Pulmonary artery endothelial cell (primary cell): ENCODE measurements at regions not wholly inside any gene's neighbourhood (a gene's known extent, or its start where the extent isn't known, plus 50 kb on each side); places are given as distances from the start of the nearest gene placed in this dataset.
"Not testable (repeated sequence)": the region's sequence is repeated elsewhere in the genome, so short reads cannot be mapped to it uniquely, and the experiment has no call there.

Source experiments
- DNase-seq: peaks from one replicate; pipeline ENCODE4 v3.0.0-alpha.2; 2011; ENCODE audit warnings: low read depth, low spot score

DNA sequence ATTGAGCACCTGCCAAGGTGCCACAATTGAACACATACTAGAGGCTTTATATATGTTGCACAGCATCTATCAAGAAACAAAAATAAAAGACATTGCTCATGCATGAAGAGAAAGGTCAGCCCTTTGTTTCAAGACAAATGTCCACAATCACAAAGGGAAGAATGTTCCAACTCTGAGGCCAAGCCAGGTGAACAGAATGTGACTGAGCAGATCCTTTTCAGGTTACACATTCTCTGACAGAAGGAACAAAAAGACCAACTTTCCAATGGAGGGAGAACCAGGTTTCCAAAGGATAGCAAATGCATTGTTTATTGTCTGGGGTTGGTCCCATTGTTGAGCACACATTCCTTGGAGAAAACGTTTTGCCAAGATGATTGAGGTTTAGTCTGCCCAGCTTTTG lies 50.2 kb upstream of the FAM174B start:
- no peak for DNase-seq

DNA sequence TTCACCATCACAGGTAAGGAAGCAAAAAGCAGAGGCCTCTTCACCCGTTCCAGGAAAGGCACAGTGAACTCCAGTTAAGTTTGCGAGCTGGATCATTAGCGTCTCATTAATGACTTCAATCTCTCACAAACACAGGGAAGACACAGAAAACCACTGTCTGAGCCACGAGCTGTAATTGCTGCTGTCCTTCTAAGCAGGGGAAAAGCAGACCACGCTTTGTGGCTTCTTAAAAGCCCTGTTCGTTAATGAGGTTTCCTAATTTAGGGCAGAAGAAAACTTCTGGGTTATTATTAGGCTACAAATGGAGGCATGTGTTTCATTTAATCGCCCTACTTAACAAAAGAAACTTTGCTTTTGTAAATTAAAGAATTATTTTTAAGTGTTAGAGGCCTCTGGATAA lies 50.6 kb upstream of the FAM174B start:
- no peak for DNase-seq

DNA sequence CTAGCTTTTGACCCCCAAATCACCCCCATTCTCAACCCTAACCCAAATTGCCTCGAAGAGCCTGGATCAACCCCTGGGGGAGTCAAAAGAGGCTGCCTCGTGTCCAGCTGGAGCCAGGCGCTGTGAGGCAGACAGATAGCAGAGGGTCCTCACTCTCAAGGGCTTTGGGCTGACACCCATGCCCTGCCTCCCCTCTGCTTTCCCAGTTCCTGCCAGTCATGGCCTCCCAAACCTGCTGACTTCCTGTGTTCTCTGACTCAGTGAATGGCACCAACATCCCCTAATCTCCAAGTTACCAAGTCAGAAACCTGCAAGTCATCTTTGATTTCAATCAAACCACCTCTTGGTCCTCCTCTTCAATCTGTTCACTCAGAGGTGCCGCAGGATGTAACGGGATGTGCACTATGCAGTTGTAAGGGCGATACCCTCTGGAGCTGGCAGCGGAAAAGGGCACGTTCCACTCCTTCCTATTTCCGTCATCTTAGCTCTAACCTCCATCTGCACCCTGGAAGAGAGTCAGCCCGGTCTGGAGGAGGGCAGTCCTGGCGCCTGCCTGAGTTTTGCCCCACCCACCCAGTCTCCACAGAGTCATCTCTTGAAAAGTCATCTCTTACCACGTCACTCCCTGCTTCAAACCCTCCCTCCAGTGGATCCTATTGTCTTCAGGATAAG lies 52.4 kb upstream of the FAM174B start:
- DNase-seq = no peak

DNA sequence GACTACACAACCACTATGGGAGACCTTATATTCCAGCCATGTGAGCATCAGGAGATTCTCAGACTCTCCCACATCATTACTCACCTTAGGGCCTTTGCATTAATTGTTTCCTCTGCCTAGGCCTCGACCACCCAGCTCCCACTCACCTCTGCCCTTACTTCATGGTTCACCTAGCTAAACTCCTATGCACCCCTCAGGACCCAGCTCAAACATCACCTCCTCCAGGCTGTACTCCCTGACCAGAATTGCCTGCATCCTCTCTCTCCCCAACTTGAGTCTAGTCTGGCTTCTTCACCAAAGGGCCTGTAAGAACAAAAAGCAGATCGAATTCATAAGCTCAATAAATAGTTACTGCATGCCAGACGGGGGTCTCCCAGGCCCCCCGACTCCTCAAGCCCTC lies 53.1 kb upstream of the FAM174B start:
- DNase-seq = no peak

DNA sequence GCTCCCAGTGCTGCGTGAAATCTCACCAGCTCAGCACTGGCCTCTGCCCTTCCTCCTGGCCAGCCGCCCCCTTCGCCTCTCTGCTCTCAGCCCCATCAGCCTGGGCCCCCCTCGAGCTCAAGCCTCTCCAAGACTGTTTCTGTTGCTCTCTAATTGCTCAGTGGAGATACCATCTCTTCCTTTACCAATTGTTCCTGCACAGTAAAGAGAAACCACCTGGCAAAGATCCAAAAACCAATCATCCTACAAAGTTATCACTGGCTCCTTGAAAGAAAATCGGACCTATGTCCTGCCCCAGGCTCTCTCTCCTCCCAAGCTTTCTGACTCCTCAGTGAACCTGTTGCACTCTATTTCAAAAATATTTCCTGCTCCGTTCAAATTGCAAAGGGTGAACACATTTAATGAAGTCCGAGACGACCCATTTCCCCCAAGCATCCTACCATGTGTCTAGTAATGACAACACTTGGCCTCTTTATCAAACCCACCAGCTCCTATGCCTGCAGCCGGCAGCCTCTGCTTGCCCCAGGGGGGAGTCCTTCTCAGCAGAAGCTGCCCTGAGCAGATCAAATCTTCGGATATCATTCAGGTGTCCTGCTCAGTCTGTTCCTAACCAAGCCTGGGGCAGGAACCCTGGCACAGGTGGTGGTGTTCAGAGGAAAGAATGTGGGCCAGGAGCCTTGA lies 53.7 kb upstream of the FAM174B start:
- no peak for DNase-seq

DNA sequence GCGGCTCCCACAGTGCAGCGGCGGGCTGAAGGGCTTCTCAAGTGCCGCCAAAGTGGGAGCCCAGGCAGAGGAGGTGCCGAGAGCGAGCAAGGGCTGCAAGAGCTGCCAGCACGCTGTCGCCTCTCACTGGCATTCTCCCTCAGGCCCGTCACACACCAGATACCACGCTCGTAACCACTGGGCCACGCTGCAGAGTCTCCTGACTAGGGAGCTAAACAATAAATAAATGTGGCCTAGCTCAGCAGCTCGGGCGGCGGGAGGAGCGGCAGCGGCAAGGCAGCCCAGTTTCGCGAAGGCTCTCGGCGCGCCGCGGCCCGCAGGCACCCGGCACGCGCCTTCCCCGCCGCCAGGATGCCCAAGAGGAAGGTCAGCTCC lies 55.9 kb upstream of the FAM174B start:
- no peak for DNase-seq

DNA sequence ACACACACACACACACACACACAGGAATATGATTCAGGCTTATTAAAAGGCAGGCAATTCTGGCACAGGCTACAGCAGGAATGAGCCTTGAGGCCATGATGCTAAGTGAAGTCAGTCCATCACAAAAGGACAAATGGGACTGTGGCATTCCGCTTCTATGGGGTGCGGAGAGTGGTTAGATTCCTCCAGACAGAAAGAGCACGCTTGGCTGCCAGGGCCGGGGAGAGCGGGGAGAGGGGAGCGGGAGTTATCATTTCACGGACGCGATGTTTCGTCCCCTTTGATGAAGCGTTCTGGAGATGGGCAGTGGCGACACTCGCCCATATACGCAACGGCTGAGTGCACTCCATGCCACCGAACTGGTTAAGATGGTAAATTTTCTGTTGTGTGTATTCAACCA lies 58.5 kb upstream of the FAM174B start:
- DNase-seq = no peak

DNA sequence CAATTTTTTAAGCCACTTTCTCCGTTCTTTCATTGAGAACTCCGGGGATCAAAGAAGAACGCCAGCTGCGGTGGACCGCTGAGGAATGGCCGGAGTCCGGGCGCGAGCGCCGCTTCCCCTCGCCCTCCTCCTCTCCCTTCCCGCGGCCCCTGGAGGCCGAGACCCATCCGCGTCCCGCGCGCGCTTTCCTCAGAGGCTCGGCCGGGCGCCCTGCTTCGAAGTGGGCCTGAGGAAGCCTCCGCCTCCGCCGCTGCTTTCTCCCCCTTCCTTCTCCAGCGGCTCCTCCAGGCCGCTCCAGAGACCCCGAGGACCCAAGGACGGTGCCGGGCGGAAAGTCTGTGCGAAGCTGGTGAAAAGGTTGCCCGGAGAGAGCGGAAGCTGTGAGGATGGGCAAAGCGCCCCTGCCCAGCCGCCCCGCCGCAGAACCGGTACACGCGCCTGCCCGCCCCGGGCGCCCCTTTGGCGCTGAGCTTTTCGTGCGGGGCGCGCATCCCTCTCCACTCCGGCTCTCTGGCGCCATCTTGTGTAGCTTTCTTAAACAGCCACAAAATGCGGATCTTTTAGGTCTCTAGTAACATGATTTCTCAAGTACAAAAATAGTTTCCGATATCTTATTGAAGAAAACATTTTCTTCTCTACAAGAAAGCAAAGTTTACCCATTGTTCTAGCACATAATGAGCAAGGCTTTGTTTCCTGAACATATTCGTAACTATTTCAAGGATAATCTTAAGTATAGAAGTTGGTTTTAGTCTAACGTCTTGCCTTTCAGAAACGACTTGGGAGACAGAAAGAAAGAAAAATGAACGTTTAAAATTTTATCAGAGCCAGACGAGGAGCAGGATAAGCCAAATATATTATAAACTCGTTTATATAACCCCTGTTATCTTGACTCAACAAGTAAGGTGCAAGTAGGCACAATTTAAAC lies 59.2 kb upstream of the FAM174B start:
- DNase-seq = peak; percentile 8

DNA sequence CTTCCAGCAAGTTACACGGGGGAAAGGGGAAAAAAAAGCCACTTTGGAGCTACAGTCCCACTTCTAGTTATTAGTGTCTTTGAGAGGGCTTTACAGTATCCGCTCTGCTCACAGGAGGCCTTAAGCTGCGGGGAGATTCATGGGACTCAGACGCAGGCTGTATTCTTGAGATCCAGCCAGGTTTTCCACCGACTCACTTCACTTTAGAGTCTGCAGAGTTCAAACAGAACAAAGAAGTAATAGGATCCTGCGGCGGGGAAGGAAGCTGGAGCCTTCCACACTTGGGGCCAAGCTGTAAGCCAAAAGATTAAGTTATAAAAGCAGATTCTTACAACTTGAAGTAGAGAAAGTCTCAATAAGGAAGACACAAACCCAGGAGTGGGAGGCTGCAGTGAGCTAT lies 60.2 kb upstream of the FAM174B start:
- no peak for DNase-seq

DNA sequence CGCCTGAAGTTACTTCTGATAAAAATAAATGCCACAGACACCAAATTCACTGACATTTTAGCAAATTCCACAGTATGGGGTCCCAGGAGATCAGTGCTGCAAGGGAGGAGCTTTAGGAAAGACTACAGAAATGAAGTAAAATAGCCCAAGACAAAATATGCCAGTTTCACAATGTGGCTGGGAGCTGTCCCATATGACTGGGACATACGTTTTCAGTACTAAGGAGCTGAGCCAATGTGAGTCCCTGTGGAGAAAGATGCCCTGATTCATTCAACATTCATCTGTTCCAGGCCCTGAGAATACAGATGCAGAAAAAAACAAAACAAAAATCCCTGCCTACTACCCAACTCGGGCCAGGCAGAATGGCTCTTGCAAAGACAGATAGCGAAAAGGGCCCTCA lies 63.4 kb upstream of the FAM174B start:
- DNase-seq = no peak

DNA sequence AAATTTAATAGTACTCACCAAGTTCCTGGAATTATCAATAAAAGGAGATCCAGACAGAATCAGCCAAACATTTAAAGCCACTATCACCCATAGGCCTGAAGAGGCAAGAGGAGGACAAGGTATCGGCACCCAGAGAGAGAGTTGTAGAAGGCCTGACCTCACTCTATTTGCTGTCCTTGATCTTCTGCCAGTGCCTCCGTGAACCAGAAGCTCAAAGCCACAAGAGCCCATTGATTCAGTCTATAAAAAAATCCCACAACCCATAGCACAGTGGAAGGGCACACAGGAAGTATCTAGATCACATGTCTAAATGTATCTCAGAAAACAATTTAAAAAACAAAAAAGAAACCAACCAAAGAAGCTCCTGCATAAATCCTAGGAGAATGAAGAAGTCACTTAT lies 68.6 kb upstream of the FAM174B start:
- DNase-seq = no peak

DNA sequence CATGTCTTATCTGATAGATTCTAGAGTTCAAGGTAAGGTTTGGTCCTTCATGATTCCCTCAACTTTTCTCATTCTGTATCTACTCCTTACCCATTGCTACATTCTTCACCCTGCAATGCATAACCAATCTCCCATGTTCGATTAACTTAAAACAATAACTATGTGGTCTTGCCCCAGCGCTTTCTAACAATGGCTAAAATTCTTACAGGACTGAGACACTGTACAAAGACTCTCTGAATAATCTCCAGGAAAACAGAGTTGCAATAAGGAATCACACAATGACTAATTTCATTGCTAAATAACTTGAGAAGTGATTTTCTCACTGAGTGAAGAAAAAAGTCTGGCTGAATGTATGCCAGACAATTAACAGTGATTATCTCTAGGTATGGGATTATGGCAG lies 69.6 kb upstream of the FAM174B start:
- DNase-seq = no peak

DNA sequence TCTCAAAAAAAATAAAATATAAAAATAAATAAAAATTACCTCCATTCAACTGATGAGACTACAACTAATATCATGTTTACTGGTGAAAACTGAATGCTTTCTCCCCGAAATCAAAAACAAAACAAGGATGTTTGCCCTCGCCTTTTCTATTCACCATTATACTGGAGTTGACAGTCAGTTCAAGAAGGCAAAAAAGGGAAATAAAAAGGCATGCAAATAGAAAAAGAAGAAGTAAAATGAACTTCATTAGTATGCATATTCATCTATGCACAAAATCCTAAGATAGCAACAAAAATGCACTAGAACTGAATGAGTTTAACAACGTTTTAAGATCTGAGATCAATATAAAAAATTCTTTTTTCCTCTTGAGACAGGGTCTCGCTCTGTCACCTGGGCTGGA lies 72.7 kb upstream of the FAM174B start:
- DNase-seq = no peak

DNA sequence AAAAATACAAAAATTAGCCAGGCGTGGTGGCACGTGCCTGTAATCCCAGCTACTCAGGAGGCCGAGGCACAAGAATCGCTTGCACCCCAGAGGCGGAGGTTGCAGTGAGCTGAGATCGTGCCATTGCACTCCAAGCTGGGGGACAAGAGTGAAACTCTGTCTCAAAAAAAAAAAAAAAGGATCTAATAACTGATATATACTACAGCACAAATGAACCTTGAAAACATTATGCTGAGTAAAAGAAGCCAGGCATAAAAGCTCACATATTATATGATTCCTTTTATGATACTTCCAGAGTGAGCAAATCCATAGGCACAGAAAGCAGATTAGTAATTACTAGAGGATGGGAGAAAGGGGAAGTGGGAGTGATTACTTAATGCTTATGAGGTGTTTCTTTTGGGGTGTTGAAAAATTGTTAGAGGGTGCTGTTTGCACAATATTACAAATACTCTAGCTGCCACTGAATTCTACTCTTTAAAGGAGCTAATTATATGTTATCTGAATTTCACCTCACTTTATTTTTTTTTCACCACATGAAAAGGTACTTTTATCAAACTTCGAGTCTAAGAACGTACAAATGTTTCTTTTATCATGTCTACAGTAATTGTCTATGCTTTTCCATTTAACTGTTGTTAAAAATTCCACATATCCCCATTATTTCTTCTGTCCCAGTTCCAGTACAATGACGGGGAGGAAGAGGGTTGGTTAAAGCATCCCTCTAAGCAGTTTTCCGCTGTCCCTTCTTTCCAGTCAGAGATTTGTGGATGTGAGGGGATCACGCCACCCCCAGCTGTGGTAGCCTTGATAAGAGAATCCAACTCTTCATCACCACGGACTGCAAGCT lies 77.7 kb upstream of the FAM174B start:
- no peak for DNase-seq

DNA sequence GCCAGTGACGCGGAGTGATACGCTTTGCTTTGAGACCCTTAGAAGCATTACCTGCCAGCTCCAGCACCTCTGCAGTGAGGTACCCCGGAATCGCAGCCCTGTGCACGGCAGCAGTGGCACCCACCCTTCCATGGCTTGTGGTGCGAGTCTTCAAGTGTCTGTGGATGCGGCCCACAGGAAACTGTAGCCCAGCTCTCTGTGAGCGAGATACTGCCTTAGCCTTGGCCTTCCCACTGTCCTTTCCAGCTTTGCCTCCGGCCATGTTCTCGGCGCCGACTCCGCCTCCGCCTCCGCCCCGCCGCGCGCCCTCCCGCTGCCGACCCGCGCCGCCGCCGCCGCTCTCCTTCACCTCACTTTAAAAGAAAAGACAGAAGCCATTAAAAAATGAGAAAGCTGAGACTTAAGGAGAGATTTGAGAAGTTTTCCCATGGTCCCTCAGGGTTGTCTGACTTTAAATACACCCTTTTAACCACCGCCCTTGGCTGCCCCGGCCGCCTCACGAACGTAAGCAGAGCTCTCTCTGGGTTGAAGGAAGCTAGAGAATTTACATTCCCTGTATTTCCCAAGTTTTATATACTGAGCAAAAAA lies 78.5 kb upstream of the FAM174B start:
- DNase-seq = no peak

DNA sequence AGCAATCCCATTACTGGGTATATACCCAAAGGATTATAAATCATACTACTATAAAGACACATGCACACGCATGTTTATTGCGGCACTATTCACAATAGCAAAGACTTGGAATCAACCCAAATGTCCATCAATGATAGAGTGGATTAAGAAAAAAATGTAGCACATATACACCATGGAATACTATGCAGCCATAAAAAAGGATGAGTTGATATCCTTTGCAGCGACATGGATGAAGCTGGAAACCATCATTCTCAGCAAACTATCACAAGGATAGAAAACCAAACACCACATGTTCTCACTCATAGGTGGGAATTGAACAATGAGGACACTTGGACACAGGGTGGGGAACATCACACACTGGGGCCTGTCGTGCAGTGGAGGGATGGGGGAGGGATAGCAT lies 83.7 kb upstream of the FAM174B start:
- DNase-seq = not testable (repeated sequence)

DNA sequence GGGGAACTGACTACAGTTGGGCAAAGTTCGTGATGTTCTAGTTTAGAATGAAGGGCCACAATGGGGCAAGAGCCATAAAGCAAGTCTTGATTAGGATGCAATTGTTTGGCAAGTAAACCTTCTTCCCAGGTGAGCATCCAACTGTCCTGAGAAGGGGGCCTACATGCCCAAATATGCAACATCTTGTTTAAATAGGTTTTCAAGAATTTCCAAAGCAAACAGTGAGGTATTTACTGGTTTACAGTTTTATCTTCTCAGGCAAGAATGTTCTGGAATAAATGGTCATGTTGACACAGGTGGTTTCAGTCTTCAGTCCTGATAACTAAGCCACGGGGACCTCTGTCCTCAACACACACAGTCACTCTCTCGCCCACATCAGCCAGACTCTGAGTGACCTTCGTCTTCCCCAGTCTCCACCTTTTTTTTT lies 90.3 kb upstream of the FAM174B start:
- DNase-seq = no peak

DNA sequence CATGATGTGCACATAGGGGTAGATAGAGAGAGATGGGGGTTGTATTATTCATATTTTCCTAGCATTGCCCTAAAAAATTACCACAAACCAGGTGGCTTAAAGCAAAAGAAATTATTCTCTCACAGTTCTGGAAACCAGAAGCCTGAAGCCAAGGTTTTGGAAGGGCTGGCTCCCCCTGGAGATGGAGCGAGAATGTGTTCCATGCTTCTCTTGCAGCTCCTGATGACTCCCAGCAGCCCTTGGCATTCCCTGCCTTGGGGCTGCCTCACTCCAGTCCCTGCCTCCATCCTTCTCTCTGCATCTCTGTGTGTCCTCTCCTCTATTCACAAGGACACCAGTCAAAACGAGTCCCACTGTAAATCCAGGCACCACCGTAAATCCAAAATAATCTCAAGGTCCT lies 91.5 kb upstream of the FAM174B start:
- no peak for DNase-seq

DNA sequence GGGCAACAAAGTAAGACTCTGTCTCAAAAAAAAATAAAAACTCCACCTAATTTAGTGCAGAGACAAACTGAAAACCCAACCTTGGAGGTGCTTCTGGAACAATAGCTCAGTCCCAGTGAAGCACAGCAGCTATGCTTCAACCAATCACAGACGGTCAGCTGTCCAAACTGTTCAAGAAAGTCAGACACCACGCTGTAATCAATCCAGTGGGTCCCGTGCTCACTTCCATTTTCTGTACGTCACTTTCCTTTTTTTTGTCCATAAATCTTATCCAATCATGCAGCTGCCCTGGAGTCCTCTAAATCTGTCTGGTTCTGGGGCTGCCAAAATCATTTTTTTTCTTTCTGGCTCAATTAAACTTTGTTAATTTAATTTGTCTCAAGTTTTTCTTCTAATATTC lies 93.6 kb upstream of the FAM174B start:
- no peak for DNase-seq

DNA sequence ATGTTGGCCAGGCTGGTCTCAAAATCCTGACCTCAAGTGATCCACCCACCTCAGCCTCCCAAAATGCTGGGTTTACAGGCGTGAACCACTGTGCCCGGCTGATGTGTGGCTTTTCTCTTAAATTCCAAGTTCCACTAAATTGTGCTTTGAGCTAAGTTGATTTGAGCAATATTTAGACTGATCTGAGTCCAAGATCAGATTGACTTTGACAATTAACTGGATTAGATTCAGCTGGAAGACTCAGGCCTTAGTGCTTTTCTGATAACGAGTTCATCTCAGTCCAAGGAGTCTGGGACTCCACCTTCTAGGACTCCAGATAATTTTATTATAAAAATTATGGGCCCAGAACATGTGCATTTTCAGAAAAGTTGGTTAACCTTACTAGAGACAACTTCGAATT lies 94.4 kb upstream of the FAM174B start:
- no peak for DNase-seq

DNA sequence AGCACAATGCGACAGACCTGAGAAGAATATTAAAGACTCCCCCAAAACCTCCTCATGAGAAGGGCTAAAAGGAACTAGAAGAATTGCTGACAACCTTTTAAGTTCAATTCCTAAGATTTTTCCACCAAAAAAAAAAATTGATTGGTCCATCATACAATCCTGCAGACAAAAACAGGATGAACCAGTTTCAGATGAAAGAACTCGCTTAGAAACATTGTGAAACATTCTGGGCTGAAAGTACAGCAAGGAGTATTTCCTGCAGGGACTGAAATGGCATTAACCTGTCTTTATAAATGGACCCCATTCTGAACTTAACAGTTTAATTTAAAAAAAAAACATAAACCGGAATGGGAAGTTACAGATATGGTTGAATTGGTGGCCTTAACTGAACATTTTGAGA lies 96.0 kb upstream of the FAM174B start:
- no peak for DNase-seq
